ENCODE measurements at regions not wholly inside any gene's neighbourhood (a gene's known extent, or its start where the extent isn't known, plus 50 kb on each side); places are given as distances from the start of the nearest gene placed in this dataset.

DNA sequence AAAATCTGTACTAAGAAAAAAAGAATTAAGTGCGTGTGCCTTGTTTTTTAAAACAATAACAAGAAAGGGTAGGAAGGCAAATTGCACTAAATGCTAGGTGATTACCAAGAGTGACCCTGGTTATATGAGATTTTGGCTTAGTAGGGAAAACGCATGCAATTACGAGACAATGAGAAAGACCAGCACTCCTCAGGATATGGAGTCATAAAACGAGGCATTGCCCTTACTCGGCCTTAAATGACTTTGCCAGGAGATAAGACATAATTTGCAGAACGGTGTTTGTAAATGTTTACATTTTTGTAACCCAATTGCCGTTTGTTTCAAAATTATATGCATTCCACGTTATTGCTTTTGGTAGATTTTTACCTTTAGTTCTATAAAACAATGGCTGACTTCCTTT is 179.8 kb downstream of the RBM26 start:
- TF ChIP-seq POLR2AphosphoS5 (IDR thresholded peaks at IDR 0.05) (no peak), POLR2A (IDR thresholded peaks at IDR 0.05) (no peak)
- TF ChIP-seq, protein P1, sequence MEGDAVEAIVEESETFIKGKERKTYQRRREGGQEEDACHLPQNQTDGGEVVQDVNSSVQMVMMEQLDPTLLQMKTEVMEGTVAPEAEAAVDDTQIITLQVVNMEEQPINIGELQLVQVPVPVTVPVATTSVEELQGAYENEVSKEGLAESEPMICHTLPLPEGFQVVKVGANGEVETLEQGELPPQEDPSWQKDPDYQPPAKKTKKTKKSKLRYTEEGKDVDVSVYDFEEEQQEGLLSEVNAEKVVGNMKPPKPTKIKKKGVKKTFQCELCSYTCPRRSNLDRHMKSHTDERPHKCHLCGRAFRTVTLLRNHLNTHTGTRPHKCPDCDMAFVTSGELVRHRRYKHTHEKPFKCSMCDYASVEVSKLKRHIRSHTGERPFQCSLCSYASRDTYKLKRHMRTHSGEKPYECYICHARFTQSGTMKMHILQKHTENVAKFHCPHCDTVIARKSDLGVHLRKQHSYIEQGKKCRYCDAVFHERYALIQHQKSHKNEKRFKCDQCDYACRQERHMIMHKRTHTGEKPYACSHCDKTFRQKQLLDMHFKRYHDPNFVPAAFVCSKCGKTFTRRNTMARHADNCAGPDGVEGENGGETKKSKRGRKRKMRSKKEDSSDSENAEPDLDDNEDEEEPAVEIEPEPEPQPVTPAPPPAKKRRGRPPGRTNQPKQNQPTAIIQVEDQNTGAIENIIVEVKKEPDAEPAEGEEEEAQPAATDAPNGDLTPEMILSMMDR (IDR thresholded peaks at IDR 0.05): no peak

Measured in prostate gland (tissue), 2 donors.